GM21423 (cell line): ENCODE measurements at regions not wholly inside any gene's neighbourhood (a gene's known extent, or its start where the extent isn't known, plus 50 kb on each side); places are given as distances from the start of the nearest gene placed in this dataset.

Experiments
- ATAC-seq: cut with Tn5 transposase; IDR thresholded peaks from one replicate; pipeline ENCODE4 v1.9.1; 2021; ENCODE audit warnings: mild to moderate bottlenecking, moderate library complexity; ENCODE audit not compliant: unreplicated experiment

GRCh38 chr20:16944745-16945144 is 196.6 kb downstream of the OTOR start:
- ATAC-seq: no peak

GRCh38 chr20:16945619-16946018 is 197.5 kb downstream of the OTOR start:
- no peak for ATAC-seq

DNA sequence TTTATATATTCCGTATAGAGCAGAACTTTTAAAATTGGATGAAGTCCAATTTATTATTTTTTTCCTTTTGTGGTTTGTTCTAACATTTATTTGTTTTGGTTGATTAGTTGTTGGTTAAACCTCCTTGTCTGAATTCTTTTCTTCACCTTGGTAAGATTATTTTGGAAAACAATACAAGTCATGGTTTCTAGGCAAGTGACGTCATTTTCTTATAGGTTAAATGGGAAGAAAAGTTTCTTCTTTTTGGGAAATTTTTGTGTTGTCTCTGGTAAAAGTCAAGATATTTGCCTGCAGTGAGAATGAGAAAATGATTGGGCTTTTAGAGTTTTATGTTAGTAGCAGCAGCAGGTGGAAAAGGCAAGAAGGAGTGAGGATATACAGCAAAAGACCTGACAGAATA is 197.9 kb downstream of the OTOR start:
- no peak for ATAC-seq

DNA sequence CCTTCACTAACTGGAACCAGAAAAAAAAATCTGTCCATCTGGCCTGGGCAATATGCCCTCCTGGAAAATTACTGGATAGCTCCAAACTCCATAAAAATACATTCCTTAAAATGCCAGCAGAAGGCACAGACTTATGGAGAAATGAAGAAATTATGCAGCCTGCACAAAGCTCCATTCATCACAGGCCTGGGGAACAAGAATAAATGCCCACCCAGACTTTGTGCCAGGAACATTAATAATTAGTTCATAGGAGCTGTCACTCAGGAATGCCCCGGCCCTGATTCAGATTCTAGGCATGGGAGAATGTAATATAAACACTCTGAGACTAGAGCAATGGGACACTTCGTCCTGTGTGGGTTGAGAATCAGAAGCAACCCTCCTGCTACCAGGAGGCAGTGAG is 199.3 kb downstream of the OTOR start:
- ATAC-seq: no peak

- no peak for ATAC-seq
These were observed 203.7 kb downstream of the OTOR start for GRCh38 chr20:16951876-16952275.

DNA sequence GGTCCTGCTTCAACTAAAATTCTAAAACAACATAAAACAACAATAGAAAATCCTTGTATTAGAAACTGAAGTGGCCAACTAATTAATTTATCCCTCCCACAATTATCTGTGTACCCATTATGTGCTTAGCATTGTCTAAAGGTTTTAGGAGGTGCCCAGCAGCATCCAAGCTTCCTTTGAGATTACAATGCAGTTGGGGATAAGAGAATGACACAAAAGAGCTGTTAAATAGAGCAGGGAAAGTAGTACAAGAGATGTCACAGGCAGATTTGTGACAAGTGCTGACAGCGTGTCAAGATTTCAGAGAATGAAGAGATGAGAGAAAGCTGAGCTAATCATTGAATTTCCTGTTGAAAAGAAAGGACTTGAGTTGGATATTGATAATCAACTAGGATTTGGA is 204.8 kb downstream of the OTOR start:
- ATAC-seq: no peak

- no peak for ATAC-seq
These were observed 205.7 kb downstream of the OTOR start for GRCh38 chr20:16953858-16954257.

GRCh38 chr20:16955462-16955861 is 207.3 kb downstream of the OTOR start:
- ATAC-seq: no peak

GRCh38 chr20:16955971-16956370 is 207.8 kb downstream of the OTOR start:
- no peak for ATAC-seq

GRCh38 chr20:16965401-16965800 is 217.2 kb downstream of the OTOR start:
- ATAC-seq: no peak

GRCh38 chr20:16966276-16966880 is 218.2 kb downstream of the OTOR start:
- no peak for ATAC-seq

GRCh38 chr20:16968099-16968498 is 219.9 kb downstream of the OTOR start:
- ATAC-seq: no peak

GRCh38 chr20:16970776-16971175 is 222.6 kb downstream of the OTOR start:
- no peak for ATAC-seq

GRCh38 chr20:16974080-16974854 is 226.1 kb downstream of the OTOR start:
- no peak for ATAC-seq

DNA sequence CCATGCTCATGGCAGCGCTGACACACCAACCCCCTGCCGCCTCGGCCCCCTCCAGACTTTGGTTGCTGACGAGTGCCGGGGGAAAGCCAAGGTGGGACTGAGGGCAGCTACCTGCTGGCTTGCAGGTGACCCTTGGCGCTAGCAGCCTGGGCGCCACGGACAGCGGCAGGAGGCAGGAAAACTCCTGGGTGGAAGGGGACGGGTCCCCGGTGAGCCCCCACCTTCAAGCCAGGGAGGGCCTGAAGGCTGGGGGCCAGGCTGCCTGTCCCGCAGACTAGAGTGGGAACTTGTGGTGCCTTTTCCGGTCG is 226.7 kb downstream of the OTOR start:
- ATAC-seq: no peak

- ATAC-seq: no peak
These were observed 227.5 kb downstream of the OTOR start for GRCh38 chr20:16975682-16976081.

GRCh38 chr20:16978497-16978896 is 230.3 kb downstream of the OTOR start:
- ATAC-seq: no peak

DNA sequence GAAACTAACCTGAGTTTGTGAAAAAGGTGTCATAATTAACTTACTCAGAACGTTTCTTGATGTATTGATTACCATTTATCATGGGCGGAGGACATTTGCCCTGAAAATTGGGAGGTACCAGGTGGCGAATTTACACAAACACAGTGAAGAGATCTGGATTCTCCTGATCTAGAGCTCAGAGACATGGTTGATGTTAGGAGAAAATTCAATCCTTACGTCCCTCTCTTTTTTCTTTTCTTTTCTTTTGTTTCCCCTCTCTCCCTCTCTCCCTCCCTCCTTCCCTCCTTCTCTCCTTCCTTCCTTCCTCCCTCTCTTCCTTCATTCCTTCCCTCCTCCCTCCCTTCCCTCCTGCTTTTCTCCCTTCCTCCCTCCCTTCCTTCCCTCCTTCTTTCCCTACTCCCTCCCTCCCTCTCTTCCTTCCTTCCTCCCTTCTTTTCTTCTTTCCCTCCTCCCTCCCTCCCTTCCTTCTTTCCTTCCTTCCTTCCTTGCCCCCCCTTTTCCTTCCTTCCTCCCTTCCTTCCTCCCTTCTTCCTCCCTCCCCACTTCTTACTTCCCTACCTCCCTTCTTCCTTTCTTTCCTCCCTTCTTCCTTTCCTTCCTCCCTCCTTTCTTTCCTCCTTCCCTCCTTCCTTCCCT is 234.1 kb downstream of the OTOR start:
- no peak for ATAC-seq

DNA sequence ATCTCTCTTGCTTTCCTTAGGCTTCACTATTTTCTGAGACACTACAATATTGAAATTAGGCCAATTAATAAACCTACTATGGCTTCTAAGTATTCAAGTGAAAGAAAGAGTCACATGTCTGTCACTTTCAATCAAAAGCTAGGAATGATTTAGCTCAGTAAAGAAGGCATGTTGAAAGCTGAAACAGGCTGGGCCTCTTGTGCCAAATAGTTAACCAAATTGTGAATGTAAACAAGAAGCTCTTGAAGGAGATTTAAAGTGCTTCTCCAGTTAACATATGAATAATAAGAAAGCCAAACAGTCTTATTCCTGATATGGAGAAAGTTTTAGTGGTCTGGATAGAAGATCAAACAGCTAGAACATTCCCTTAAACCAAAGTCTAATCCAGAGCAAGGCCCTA is 236.3 kb downstream of the OTOR start:
- no peak for ATAC-seq

- ATAC-seq: no peak
These were observed 223.5 kb upstream of the PCSK2 start for GRCh38 chr20:17003170-17003870.

DNA sequence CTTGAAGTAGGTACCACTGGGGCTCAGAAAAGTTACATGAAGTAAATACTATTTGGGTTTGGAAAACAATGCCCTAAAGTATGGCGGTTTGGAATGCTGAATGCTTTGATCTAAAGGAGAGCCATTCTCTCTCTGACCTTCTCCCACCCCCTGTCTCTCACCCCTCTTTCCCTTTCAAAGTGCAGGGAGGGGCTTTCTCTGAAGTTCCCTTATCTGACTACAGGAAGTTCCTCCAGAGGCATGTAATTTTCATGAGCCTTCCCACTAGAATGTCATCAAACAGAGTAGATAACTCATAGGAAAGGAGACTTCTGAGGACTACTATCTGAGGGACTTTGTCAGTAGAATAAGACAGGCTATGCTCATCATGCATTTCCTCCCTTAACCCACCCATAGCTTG is 216.7 kb upstream of the PCSK2 start:
- ATAC-seq: no peak
